ENCODE measurements at regions not wholly inside any gene's neighbourhood (a gene's known extent, or its start where the extent isn't known, plus 50 kb on each side); places are given as distances from the start of the nearest gene placed in this dataset.
"Not testable (repeated sequence)": the region's sequence is repeated elsewhere in the genome, so short reads cannot be mapped to it uniquely, and the experiment has no call there.

DNA sequence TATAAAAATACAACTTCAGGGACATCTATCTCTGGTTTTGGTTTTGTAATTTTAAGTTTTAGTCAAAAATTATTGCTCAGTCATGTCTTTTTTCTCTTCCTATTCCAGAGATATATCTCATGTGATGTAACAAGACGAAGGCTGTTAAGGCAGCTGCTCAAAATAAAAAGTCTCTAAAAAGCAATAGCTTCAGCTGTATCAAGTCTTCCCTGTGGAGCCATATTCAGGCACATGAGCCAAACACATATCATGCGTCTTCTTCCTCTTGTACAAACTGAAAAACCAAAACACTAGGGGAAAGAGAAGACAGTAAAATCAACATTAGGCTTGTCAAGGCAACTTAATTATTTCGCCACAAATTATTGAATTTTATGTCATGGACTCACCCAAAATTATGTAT lies 240.7 kb downstream of the NRIP1 start:
- H3K27ac Mint-ChIP-seq, result no peak overlapping the region
- H3K9me3 Mint-ChIP-seq, result no peaks in the 10 kb centered on the region
- H3K4me3 Mint-ChIP-seq, result no peak overlapping the region
- H3K4me1 Mint-ChIP-seq, result peaks cover 12% of the 10 kb centered on the region
- no peak for DNase-seq
- H3K27me3 Mint-ChIP-seq, result no peaks in the 10 kb centered on the region
- H3K36me3 Mint-ChIP-seq, result peaks cover 2% of the 10 kb centered on the region

DNA sequence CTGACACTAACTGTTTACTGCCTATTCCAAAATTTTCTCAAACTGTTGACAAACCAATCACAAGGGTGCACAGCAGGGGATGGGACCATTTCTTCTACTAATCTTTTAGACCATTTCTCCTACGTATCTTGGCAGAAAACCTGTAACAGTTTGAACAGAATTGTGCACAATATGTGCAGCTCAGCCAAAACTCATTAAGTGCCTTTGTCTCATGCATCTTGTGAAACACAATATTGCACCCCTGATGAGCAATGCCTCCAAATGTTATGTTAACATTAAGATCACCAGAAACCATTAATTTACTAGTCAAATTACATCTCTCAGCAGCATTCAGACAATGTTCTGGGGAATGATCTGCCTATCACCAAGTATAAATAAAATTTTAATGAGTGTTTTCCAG lies 247.5 kb downstream of the NRIP1 start:
- Mint-ChIP-seq H3K9me3 (peaks cover 5% of the 10 kb centered on the region), H3K4me1 (peaks cover 2% of the 10 kb centered on the region), H3K27ac (no peak overlapping the region), H3K36me3 (peaks cover under 1% of the 10 kb centered on the region), H3K4me3 (no peak overlapping the region), H3K27me3 (no peaks in the 10 kb centered on the region)
- no peak for DNase-seq

DNA sequence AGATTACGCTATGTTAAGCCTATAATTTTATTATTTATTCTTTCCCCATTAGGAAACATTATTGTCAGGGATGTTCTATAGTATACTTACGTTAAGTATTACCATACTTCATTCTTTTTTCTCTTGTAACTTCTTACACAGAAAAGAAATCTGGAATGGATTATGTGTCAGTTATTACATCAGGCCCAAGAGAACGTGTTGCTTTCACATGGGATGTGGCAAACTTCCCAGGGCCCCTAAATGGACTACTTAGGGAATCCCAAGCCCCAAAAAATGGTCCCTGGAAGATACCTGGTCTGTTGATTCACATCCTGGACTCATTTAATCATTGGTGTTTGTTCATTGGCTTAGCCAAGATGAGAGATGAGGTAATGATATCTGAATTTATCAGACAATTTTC lies 249.8 kb downstream of the NRIP1 start:
- DNase-seq, result no peak
- Mint-ChIP-seq H3K36me3 (peaks cover 2% of the 10 kb centered on the region), H3K4me3 (no peak overlapping the region), H3K27ac (no peak overlapping the region), H3K4me1 (peaks cover 2% of the 10 kb centered on the region), H3K27me3 (no peaks in the 10 kb centered on the region), H3K9me3 (peaks cover 14% of the 10 kb centered on the region)

DNA sequence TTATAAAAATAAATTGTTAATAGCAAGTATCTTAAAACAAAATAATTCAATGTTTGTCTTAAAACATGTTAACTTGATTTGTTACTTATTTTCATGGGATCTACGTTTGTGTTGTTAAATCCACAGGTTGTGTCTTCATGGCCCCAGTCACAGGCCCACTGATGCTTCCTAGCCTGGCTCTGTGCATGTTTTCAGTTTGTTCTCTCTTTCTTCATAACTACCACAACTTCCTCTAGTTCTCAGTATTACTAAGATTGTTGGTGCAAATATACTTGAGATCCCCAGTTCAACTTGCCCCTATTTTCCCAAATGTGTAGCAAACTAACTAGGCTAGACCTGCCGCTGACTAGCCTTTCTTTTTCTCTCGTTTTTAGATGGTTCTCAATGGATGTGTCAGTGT lies 250.5 kb downstream of the NRIP1 start:
- peaks cover 2% of the 10 kb centered on the region for H3K4me1 Mint-ChIP-seq
- no peaks in the 10 kb centered on the region for H3K27me3 Mint-ChIP-seq
- no peak for DNase-seq
- peaks cover 14% of the 10 kb centered on the region for H3K9me3 Mint-ChIP-seq
- no peak overlapping the region for H3K27ac Mint-ChIP-seq
- H3K36me3 Mint-ChIP-seq, result peaks cover 2% of the 10 kb centered on the region
- no peak overlapping the region for H3K4me3 Mint-ChIP-seq

DNA sequence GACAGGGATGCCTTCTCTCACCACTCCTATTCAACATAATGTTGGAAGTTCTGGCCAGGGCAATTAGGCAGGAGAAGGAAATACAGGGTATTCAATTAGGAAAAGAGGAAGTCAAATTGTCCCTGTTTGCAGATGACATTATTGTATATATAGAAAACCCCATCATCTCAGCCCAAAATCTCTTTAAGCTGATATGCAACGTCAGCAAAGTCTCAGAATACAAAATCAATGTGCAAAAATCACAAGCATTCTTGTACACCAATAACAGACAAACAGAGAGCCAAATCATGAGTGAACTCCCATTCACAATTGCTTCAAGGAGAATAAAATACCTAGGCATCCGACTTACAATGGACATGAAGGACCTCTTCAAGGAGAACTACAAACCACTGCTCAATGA lies 258.1 kb upstream of the SAMSN1 start:
- not testable (repeated sequence) for DNase-seq, H3K4me1 Mint-ChIP-seq, H3K4me3 Mint-ChIP-seq, H3K36me3 Mint-ChIP-seq, H3K27ac Mint-ChIP-seq, H3K27me3 Mint-ChIP-seq
- peaks cover 15% of the 10 kb centered on the region for H3K9me3 Mint-ChIP-seq

DNA sequence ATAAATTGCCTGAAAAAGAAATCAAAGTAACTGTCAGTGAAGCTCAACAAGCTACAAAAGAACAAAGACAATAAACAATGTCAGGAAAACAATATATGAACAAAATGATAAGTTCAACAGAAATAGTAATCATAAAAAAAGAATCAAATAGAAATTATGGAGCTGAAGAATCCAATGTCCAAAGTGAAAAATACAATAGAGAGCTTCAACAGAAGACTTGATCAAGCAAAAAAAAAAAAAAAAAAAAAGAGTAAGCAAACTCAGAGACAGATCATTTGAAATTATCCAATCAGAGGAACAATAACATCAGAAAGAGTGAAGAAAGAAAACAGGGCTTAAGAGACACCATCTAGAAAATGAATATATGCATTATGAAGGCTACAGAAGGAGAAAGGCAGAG lies 251.4 kb upstream of the SAMSN1 start:
- Mint-ChIP-seq H3K4me3 (no peak overlapping the region), H3K9me3 (peaks cover 29% of the 10 kb centered on the region), H3K36me3 (peaks cover 1% of the 10 kb centered on the region), H3K27me3 (peaks cover under 1% of the 10 kb centered on the region), H3K4me1 (no peaks in the 10 kb centered on the region), H3K27ac (no peak overlapping the region)
- DNase-seq, result no peak

DNA sequence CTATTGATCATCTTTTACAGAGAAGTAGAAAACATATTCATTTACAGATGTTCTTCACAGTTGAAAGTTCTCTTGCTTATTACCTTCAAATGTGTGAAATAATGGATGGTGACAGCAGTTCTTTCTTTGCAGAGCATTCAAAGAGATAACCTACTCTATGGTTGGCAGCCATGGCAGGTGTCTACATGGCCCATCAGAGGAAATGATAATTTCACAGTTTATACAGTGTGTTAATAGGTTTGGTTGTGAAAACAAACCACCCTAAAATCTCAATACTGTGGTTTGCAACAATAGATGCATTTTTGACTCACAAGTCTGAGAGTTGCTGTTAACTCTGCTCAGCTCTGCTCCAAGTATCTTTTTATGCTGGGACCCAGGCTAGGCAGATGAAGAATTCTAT lies 241.2 kb upstream of the SAMSN1 start:
- no peak for DNase-seq

DNA sequence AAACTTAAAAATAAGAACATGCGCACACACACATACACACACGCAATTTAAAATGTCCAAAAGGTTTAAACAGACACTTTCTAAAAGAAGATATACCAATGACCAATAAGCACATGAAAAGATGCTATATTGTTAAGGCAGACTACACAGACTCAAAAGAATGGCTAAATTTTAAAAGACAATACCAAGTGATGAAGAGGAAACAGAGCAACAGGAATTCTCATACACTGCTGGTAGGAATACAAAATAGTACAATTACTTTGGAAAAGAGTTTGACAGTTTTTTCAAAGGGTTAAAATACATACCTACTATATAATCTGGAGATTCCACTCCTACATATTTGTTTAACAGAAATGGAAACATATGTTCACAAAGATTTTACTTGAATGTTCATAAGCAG lies 239.6 kb upstream of the SAMSN1 start:
- Mint-ChIP-seq H3K27ac (no peak overlapping the region), H3K36me3 (no peaks in the 10 kb centered on the region), H3K4me3 (no peak overlapping the region), H3K4me1 (no peaks in the 10 kb centered on the region), H3K9me3 (peaks cover 2% of the 10 kb centered on the region), H3K27me3 (no peaks in the 10 kb centered on the region)
- no peak for DNase-seq

More for the DNA sequence above, 241.2 kb upstream of the SAMSN1 start:
- Mint-ChIP-seq H3K36me3 (no peaks in the 10 kb centered on the region), H3K27me3 (no peaks in the 10 kb centered on the region), H3K4me1 (no peaks in the 10 kb centered on the region), H3K27ac (no peak overlapping the region), H3K9me3 (peaks cover 2% of the 10 kb centered on the region), H3K4me3 (no peak overlapping the region)

DNA sequence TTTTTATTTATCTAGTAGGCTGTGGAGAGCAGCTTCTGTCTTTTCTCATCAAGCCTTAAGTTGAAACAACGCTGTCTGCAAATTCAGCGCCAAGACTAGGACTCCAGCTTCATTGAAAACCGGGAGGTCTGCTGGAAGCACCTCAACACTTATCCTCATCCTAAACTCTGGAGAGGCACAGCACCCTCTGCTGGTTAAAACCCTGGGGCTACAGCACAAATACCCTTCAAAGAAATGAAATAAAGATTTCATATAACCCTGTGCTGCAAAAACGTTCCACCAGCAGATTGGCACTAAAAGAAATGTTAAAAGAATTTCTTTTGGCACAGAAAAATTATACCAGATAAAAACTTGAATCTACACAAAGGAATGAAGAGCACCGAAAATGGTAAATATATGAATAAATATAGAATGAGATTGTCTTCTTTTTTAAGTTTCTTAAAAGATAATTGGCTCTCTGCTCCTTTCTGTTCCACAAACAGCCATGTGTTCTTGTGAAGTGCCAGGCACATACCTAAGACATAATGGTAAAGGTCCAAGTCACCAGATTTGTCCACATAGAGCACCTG lies 227.7 kb upstream of the SAMSN1 start:
- Mint-ChIP-seq H3K4me3 (no peak overlapping the region), H3K36me3 (no peaks in the 10 kb centered on the region), H3K4me1 (no peaks in the 10 kb centered on the region), H3K9me3 (no peaks in the 10 kb centered on the region), H3K27me3 (peaks cover 8% of the 10 kb centered on the region), H3K27ac (no peak overlapping the region)
- DNase-seq, result peak; percentile 36

DNA sequence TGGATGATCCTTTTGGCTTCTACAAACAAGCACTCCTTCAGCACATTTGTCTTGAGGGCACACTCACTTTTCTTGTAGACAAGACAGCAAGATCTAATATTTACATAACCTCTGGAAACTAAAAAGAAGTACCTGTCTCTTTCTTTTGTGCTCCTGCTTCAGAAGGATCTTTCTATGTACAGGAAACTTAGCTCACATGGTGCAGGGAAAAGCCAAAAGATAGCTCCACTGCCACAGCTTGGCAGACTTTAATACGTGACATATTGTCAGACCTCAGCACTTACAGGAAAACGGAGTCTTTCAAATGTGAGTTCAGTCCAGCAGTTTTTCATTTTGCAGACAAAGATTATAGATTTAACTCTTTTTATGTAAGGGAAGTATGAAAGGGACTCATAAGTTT lies 225.5 kb upstream of the SAMSN1 start:
- no peak for DNase-seq
- Mint-ChIP-seq H3K27me3 (peaks cover 8% of the 10 kb centered on the region), H3K36me3 (no peaks in the 10 kb centered on the region), H3K4me3 (no peak overlapping the region), H3K9me3 (no peaks in the 10 kb centered on the region), H3K4me1 (no peaks in the 10 kb centered on the region), H3K27ac (no peak overlapping the region)

DNA sequence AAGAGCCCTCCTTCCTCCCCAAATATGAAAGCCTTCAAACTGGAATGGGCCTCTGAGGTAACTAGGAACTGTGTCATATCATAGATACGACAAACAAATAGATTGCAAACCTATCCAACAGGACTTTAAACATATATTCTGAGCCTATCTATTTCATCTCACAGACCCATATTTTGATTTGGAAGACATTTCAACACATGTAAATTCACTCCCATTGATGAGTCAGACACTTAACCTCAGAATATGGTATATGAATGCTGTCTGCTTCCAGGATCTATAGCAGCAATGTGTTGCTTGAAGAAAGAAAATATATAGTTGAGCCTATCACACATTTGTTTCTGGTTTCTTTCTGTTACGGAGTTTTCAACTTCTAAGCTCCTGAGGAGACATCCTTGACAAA lies 221.9 kb upstream of the SAMSN1 start:
- H3K4me1 Mint-ChIP-seq, result peaks cover 2% of the 10 kb centered on the region
- no peaks in the 10 kb centered on the region for H3K36me3 Mint-ChIP-seq

DNA sequence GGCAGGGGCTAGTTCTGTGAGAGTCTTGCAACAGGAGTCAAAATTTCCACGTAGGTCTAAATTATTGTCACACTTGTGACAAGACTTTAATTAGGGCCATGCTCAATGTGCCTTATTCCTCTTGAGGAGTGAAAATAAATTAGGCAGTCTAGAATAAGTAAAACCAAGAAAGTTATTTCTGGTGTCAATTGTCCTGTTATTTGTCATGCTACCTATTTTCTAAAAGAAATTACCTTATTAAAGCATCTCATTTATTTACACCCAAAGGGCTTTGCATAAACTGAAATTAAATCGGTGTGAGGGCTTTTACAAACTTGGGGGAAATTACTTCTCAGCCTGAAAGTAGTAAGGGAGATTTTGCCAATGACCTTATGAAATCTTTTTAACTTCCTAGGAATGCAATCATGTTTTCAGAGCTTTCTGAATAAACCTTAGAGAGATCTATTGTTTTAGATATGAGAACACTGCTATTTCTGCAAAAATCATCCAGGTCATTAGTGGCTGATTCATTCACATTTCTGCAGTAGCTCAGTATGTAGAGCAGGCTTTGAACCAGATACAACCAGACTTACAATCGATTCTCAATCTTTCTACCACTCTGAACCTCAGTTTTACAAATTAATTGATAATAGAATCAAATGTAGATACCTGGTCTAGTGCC lies 221.2 kb upstream of the SAMSN1 start:
- Mint-ChIP-seq H3K9me3 (peaks cover 1% of the 10 kb centered on the region), H3K27ac (no peak overlapping the region), H3K27me3 (peaks cover 4% of the 10 kb centered on the region)

More for the DNA sequence above, 221.9 kb upstream of the SAMSN1 start:
- Mint-ChIP-seq H3K9me3 (peaks cover 1% of the 10 kb centered on the region), H3K27me3 (peaks cover 4% of the 10 kb centered on the region), H3K27ac (no peak overlapping the region), H3K4me3 (no peak overlapping the region)
- no peak for DNase-seq

DNA sequence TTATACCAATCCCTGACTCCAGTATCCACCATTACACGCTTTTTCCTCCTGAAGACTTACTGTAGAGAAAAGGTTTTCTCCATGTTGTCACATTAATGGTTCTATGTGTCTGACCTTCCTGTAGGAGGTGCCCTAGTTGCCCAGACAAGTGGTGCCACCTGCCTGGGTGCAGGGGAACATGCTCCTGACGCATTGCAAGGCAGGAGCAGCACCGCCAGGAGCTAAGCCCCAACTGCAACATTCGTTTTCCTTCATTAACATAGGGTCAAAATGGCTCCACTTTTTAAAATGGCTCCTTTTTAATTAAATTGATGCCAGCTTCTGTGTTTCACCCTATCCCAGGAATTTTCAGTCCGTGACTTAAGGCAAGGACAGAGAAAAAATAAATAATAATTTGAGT lies 220.1 kb upstream of the SAMSN1 start:
- no peak for DNase-seq
- no peak overlapping the region for H3K4me3 Mint-ChIP-seq
- H3K27ac Mint-ChIP-seq, result no peak overlapping the region
- H3K36me3 Mint-ChIP-seq, result no peaks in the 10 kb centered on the region
- peaks cover 4% of the 10 kb centered on the region for H3K27me3 Mint-ChIP-seq
- peaks cover 1% of the 10 kb centered on the region for H3K9me3 Mint-ChIP-seq
- peaks cover 2% of the 10 kb centered on the region for H3K4me1 Mint-ChIP-seq

More for the DNA sequence above, 221.2 kb upstream of the SAMSN1 start:
- Mint-ChIP-seq H3K4me1 (peaks cover 2% of the 10 kb centered on the region), H3K36me3 (no peaks in the 10 kb centered on the region), H3K4me3 (no peak overlapping the region)
- no peak for DNase-seq

DNA sequence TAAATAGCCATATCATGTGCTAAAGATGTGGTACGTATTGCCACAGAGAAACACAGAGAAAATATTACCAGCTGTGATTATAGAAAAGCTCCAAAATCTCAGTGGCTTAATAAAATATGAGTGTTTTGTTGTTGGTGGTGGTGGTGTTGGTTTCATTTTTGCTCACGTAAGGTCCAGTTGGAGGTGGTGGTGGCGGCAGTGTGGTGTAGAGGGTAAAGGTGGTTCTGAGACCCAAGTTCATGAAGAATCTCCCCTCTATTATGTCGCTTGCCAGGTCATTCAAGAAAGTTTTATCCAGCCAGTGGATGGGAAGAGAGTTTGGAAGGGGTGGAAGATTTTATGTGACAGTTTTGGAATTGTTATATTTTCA lies 217.6 kb upstream of the SAMSN1 start:
- Mint-ChIP-seq H3K4me1 (peaks cover 2% of the 10 kb centered on the region), H3K4me3 (no peak overlapping the region), H3K27me3 (no peaks in the 10 kb centered on the region)

DNA sequence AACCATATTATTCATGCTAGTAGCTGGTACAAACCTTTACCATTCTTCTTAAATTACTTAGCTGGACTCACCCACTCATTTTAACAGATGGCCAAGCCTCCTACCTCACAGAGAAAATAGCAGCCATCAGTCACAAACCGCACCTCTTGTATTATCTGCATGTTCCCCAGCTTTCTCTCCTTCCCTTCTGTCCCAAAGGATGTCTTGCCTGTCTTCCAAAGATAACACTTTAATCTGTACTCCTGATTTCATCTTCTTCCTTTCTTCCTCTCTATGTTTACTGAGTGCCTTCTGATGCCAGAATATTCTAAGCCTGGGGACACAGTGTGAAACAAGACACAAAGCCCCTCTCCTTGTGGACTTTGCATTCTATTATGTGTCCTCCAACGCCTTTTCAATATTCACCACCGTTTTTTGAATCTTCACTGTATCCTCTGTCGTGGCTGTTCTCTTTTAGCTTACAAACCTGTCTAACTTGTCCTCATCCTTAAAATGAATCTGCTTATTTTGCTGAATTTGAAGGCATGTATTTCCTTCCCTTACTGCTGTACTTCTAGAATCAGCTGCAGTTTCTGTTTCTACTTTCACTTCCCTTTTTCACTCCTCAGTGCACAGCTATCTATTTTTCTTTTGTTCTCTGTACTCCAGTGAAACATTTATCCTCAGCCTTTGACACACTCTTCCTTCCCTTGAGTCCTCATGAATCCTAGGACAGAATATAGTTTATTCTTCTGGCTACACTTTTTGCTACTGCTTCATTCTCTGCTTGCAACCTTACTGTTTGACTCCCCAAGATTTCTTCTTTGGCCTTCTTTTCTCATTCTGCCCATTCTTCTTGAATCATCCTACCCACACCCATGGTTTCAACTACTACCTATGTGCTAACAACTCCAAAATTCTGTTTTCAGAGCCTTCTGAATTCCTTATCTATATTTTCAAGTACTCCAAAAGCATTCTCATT lies 216.9 kb upstream of the SAMSN1 start:
- H3K4me3 Mint-ChIP-seq, result no peak overlapping the region
- H3K36me3 Mint-ChIP-seq, result peaks cover 2% of the 10 kb centered on the region
- H3K4me1 Mint-ChIP-seq, result peaks cover 2% of the 10 kb centered on the region
- no peak for DNase-seq
- no peak overlapping the region for H3K27ac Mint-ChIP-seq
- H3K27me3 Mint-ChIP-seq, result no peaks in the 10 kb centered on the region
- H3K9me3 Mint-ChIP-seq, result peaks cover 1% of the 10 kb centered on the region

More for the DNA sequence above, 217.6 kb upstream of the SAMSN1 start:
- H3K27ac Mint-ChIP-seq, result no peak overlapping the region
- peaks cover 1% of the 10 kb centered on the region for H3K9me3 Mint-ChIP-seq
- no peak for DNase-seq
- peaks cover 2% of the 10 kb centered on the region for H3K36me3 Mint-ChIP-seq
